Astrocyte (in vitro differentiated cells and primary cell): ENCODE measurements at regions not wholly inside any gene's neighbourhood (a gene's known extent, or its start where the extent isn't known, plus 50 kb on each side); places are given as distances from the start of the nearest gene placed in this dataset.

Experiments
- CTCF ChIP-seq: IDR thresholded peaks from 2 replicates; pipeline ENCODE4 v1.5.1; 2011; ENCODE audit warnings: low read depth, mild to moderate bottlenecking, inconsistent platforms, low read length, moderate library complexity; ENCODE audit not compliant: insufficient read depth
- EZH2 ChIP-seq: IDR thresholded peaks from 2 replicates; pipeline ENCODE4 v1.6.1; 2012; ENCODE audit warnings: mild to moderate bottlenecking, low read length, inconsistent platforms; ENCODE audit not compliant: insufficient read depth

DNA sequence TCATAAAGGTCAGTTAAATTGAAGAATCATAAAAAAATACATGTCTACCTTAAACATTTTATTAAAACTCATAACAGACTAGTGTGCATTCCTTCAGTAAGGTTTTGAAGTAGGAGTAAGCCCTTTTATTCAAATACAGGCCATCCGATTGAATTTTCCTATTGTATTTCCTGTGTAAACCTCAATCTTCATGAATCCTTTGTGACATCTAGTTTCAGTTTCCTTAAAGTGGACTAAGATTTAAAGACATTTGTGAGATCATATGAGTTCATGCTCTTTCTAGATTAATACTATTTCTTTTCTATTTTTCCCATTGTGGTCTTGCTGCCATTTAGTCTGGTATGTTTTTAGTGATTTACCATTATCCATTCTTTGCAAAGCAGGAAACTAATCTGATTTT lies 644.7 kb upstream of the BOD1L1 start:
- TF ChIP-seq CTCF (no peak), EZH2 (no peak)
